GM12878 (cell line): ENCODE measurements at regions not wholly inside any gene's neighbourhood (a gene's known extent, or its start where the extent isn't known, plus 50 kb on each side); places are given as distances from the start of the nearest gene placed in this dataset.

Source experiments
- ATAC-seq: fragments of 200-7000 bp; cut with Tn5 transposase; 3 replicates; pipeline ENCODE4 v1.9.1; 2020; ENCODE audit warnings: mild to moderate bottlenecking, moderate library complexity
- BruUV-seq: library from RNA; stranded (reverse); fragments of 400-500 nt; replicated peaks from 2 replicates; lab custom pipeline; 2021; lab: Mats Ljungman, UMichigan
- CTCF ChIA-PET: fragments of 300-600 bp; sonication (Branson Sonifier 250); formaldehyde crosslinking; extraction: SDS; loops from one replicate; lab custom pipeline; 2021; ENCODE audit warnings: inconsistent platforms; lab: Yijun Ruan, JAX
- POLR2A ChIA-PET: fragments of 350-600 bp; formaldehyde crosslinking; extraction: SDS; loops from one replicate; lab custom pipeline; 2021; ENCODE audit warnings: inconsistent platforms; lab: Charles Lee
- RAD21 ChIA-PET: fragments of 300-600 bp; sonication (Branson Sonifier 250); formaldehyde crosslinking; loops from one replicate; lab custom pipeline; 2023; ENCODE audit warnings: antibody characterized with exemption; ENCODE audit not compliant: unreplicated experiment; lab: Charles Lee
- SMC1A ChIA-PET: fragments of 300-600 bp; sonication (Branson Sonifier 250); formaldehyde crosslinking; loops from one replicate; lab custom pipeline; 2023; ENCODE audit not compliant: unreplicated experiment, uncharacterized antibody; lab: Charles Lee
- DNase-seq: peaks from one replicate; pipeline ENCODE4 v3.0.0-alpha.2; 2011; ENCODE audit warnings: low read depth, low spot score
- FAIRE-seq: peaks from 3 replicates; lab custom pipeline; 2011; peaks lifted over from hg19 to GRCh38; lab: Jason Lieb, UNC
- H2AFZ ChIP-seq: 2 replicates; pipeline ENCODE4 v1.6.0; 2011; ENCODE audit warnings: low read depth, low read length, control low read depth; ENCODE audit not compliant: control insufficient read depth
- H3K27ac ChIP-seq: 2 replicates; pipeline ENCODE4 v1.5.1; 2011; ENCODE audit warnings: control low read depth; ENCODE audit not compliant: control insufficient read depth, insufficient read depth
- H3K27me3 ChIP-seq, 2 experiments: replicated peaks in 1 of 2; 2 replicates each; pipeline versions ENCODE4 v1.6.0 to v1.6.1; 2011; ENCODE audit warnings: low read length in 1 of 2; ENCODE audit not compliant: control insufficient read depth in 2 of 2, insufficient read depth in 2 of 2
- H3K36me3 ChIP-seq, 2 experiments: 2 replicates each; pipeline ENCODE4 v1.5.1; 2011; ENCODE audit warnings: low read length in 1 of 2; ENCODE audit not compliant: control insufficient read depth in 2 of 2, insufficient read depth in 2 of 2
- H3K4me1 ChIP-seq: 2 replicates; pipeline ENCODE4 v1.6.1; 2011; ENCODE audit warnings: mild to moderate bottlenecking, low read length, moderate library complexity, mixed read lengths; ENCODE audit not compliant: control insufficient read depth, insufficient read depth
- H3K4me2 ChIP-seq: 2 replicates; pipeline ENCODE4 v1.6.0; 2011; ENCODE audit warnings: control low read depth; ENCODE audit not compliant: control insufficient read depth, insufficient read depth
- H3K4me3 ChIP-seq: fragments of 200-600 bp; sonication (generic); 2 replicates; pipeline ENCODE4 v1.5.1; 2016
- H3K79me2 ChIP-seq: 2 replicates; pipeline ENCODE4 v1.6.0; 2011; ENCODE audit warnings: low read length; ENCODE audit not compliant: control insufficient read depth, insufficient read depth
- H3K9ac ChIP-seq: 2 replicates; pipeline ENCODE4 v1.8.0; 2011; ENCODE audit warnings: low read length, control low read depth, mixed read lengths; ENCODE audit not compliant: control insufficient read depth, insufficient read depth
- H3K9me3 ChIP-seq: replicated peaks from 3 replicates; pipeline ENCODE4 v1.5.1; 2011; ENCODE audit warnings: mild to moderate bottlenecking, low read length; ENCODE audit not compliant: control insufficient read depth, insufficient read depth
- H4K20me1 ChIP-seq: 2 replicates; pipeline ENCODE4 v1.6.0; 2011; ENCODE audit not compliant: control insufficient read depth, insufficient read depth
- BMI1 ChIP-seq: fragments of 450-650 bp; IDR thresholded peaks from 2 replicates; pipeline ENCODE4 v1.6.1; 2016; ENCODE audit warnings: mild to moderate bottlenecking, moderate library complexity, borderline replicate concordance
- CHD2 ChIP-seq: IDR thresholded peaks from 2 replicates; pipeline ENCODE4 v1.6.1; 2011; ENCODE audit warnings: low read depth, low read length, improper control_type of control experiment, borderline replicate concordance
- EED ChIP-seq: sonication (generic); IDR thresholded peaks from 2 replicates; pipeline ENCODE4 v1.6.1; 2016; ENCODE audit warnings: antibody characterized with exemption, low read depth
- FOS ChIP-seq: IDR thresholded peaks from 3 replicates; pipeline ENCODE4 v1.6.1; 2011; ENCODE audit warnings: borderline replicate concordance; ENCODE audit not compliant: insufficient read length; ENCODE audit errors: extremely low read depth
- IKZF2 ChIP-seq, 2 experiments: fragments of 450-650 bp; IDR thresholded peaks; 2 replicates each; pipeline ENCODE4 v1.6.1; 2017; ENCODE audit warnings: mild to moderate bottlenecking in 2 of 2, moderate library complexity in 2 of 2
- MYC ChIP-seq: IDR thresholded peaks from 2 replicates; pipeline ENCODE4 v1.6.1; 2011; ENCODE audit warnings: mild to moderate bottlenecking, low read length, moderate library complexity, inconsistent platforms; ENCODE audit not compliant: insufficient read depth, insufficient replicate concordance, insufficient read length, severe bottlenecking
- NFIC ChIP-seq: IDR thresholded peaks from 2 replicates; pipeline ENCODE4 v1.6.1; 2012; ENCODE audit warnings: low read depth, mild to moderate bottlenecking, inconsistent platforms, low read length, moderate library complexity
- NFXL1 ChIP-seq: fragments of 450-650 bp; IDR thresholded peaks from 2 replicates; pipeline ENCODE4 v1.6.1; 2017; ENCODE audit warnings: antibody characterized with exemption, mild to moderate bottlenecking, borderline replicate concordance
- POLR2AphosphoS2 ChIP-seq: IDR thresholded peaks from 2 replicates; pipeline ENCODE4 v1.6.1; 2011; ENCODE audit warnings: low read depth, mild to moderate bottlenecking, low read length, improper control_type of control experiment, moderate library complexity
- RBBP5 ChIP-seq: fragments of 200-600 bp; sonication (generic); conservative IDR thresholded peaks from 2 replicates; pipeline ENCODE4 v1.6.1; 2016
- WRNIP1 ChIP-seq: IDR thresholded peaks from 2 replicates; pipeline ENCODE4 v1.6.1; 2011; ENCODE audit warnings: low read depth, low read length, improper control_type of control experiment, borderline replicate concordance
- WGBS: methylation state at CpG from one replicate; pipeline ENCODE4 v1.1.6; 2016; ENCODE audit warnings: low lambda C conversion rate; ENCODE audit not compliant: insufficient replicate concordance, insufficient coverage; ENCODE audit errors: missing lambda C conversion rate; 5-methylcytosine and 5-hydroxymethylcytosine counted together
- in situ Hi-C: fragments of 300-500 bp; cut with MboI; formaldehyde crosslinking; loops from 9 replicates; pipeline ENCODE4 v1.14.3; 2018; ENCODE audit warnings: mixed read lengths
- intact Hi-C: fragments of 100-400 bp; cut with micrococcal nuclease; formaldehyde crosslinking; loops from one replicate; pipeline ENCODE4 v1.14.2; 2022; ENCODE audit not compliant: unreplicated experiment
- TF ChIP-seq, protein P1 (sequence below): IDR thresholded peaks from 2 replicates; pipeline ENCODE4 v1.6.1; 2012; ENCODE audit warnings: low read depth, low read length, improper control_type of control experiment
- TF ChIP-seq, protein P2 (sequence below): fragments of 450-650 bp; formaldehyde crosslinking; IDR thresholded peaks from 2 replicates; pipeline ENCODE4 v1.5.0; 2022; ENCODE audit warnings: mild to moderate bottlenecking, missing genetic modification characterization

DNA sequence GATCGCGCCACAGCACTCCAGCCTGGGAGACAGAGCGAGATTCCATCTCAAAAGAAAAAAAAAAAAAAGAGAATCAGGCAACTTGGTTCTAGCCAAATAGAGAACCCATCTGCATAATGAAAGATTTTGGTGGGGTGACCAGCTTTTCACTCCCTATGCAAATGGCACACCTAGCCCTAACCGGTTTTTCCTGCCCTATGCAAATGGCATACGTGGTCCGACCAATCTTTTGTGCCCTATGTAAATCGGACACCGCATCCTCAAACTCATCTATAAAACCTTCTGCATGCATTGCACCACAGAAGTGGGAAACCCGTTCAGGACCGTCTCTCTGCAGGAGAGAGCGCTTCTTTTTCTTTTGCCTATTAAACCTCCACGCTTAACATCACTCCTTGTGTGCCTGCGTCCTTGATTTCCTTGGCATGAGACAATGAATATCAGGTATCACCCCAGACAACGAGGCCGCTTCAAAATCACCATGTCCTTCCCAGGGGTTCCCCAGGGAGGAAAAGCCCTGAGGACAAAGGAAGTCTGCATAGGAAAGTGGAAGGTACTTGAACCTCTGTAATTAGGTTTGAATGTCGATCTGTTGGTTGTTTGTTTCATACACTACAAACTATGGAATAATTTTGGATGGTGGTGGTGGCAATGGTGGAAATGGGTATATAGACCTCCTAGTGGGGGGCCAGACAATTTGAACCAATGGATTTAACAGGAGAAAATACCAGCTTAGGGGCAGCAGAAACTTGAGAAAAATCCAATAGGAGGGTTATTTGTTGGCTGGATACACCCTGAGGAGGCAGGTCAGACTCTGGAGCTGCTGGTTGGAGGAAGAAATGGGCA is 396.2 kb downstream of the TYW1 start:
- CTCF ChIA-PET = no interaction called here
- intact Hi-C loops = no loop called here
- WGBS = 44% methylated on average over 15 of the region's 16 CpGs
- TF ChIP-seq BMI1 = no peak
- TF ChIP-seq, protein P1, sequence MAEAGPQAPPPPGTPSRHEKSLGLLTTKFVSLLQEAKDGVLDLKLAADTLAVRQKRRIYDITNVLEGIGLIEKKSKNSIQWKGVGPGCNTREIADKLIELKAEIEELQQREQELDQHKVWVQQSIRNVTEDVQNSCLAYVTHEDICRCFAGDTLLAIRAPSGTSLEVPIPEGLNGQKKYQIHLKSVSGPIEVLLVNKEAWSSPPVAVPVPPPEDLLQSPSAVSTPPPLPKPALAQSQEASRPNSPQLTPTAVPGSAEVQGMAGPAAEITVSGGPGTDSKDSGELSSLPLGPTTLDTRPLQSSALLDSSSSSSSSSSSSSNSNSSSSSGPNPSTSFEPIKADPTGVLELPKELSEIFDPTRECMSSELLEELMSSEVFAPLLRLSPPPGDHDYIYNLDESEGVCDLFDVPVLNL = no peak
- TF ChIP-seq NFIC = no peak
- no peak for TF ChIP-seq MYC
- no peak for TF ChIP-seq NFXL1
- no peak for TF ChIP-seq FOS
- TF ChIP-seq IKZF2 (IDR thresholded peaks at IDR 0.05) = no peak
- TF ChIP-seq POLR2AphosphoS2 = no peak
- no peak for TF ChIP-seq WRNIP1
- TF ChIP-seq, protein P2, sequence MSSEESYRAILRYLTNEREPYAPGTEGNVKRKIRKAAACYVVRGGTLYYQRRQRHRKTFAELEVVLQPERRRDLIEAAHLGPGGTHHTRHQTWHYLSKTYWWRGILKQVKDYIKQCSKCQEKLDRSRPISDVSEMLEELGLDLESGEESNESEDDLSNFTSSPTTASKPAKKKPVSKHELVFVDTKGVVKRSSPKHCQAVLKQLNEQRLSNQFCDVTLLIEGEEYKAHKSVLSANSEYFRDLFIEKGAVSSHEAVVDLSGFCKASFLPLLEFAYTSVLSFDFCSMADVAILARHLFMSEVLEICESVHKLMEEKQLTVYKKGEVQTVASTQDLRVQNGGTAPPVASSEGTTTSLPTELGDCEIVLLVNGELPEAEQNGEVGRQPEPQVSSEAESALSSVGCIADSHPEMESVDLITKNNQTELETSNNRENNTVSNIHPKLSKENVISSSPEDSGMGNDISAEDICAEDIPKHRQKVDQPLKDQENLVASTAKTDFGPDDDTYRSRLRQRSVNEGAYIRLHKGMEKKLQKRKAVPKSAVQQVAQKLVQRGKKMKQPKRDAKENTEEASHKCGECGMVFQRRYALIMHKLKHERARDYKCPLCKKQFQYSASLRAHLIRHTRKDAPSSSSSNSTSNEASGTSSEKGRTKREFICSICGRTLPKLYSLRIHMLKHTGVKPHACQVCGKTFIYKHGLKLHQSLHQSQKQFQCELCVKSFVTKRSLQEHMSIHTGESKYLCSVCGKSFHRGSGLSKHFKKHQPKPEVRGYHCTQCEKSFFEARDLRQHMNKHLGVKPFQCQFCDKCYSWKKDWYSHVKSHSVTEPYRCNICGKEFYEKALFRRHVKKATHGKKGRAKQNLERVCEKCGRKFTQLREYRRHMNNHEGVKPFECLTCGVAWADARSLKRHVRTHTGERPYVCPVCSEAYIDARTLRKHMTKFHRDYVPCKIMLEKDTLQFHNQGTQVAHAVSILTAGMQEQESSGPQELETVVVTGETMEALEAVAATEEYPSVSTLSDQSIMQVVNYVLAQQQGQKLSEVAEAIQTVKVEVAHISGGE = no peak
- no peak for TF ChIP-seq EED
- TF ChIP-seq CHD2 = no peak
- TF ChIP-seq RBBP5 = no peak
- no peak for DNase-seq
- in situ Hi-C loops = no loop called here
- Histone ChIP-seq H4K20me1 (no peaks in the 10 kb centered on the region), H3K9ac (no peak overlapping the region), H3K27ac (no peak overlapping the region), H2AFZ (no peak overlapping the region), H3K79me2 (no peaks in the 10 kb centered on the region), H3K9me3 (no peaks in the 10 kb centered on the region), H3K36me3 (no peaks in the 10 kb centered on the region), H3K4me3 (no peak overlapping the region), H3K4me1 (no peaks in the 10 kb centered on the region), H3K27me3 (no peaks in the 10 kb centered on the region), H3K4me2 (no peak overlapping the region)
- no TSS peak for BruUV-seq
- POLR2A ChIA-PET = no interaction called here
- RAD21 ChIA-PET = no interaction called here
- FAIRE-seq = no peak
- SMC1A ChIA-PET = no interaction called here
- no peak for ATAC-seq
